ENCODE measurements at regions not wholly inside any gene's neighbourhood (a gene's known extent, or its start where the extent isn't known, plus 50 kb on each side); places are given as distances from the start of the nearest gene placed in this dataset.
"Not testable (repeated sequence)": the region's sequence is repeated elsewhere in the genome, so short reads cannot be mapped to it uniquely, and the experiment has no call there.

DNA sequence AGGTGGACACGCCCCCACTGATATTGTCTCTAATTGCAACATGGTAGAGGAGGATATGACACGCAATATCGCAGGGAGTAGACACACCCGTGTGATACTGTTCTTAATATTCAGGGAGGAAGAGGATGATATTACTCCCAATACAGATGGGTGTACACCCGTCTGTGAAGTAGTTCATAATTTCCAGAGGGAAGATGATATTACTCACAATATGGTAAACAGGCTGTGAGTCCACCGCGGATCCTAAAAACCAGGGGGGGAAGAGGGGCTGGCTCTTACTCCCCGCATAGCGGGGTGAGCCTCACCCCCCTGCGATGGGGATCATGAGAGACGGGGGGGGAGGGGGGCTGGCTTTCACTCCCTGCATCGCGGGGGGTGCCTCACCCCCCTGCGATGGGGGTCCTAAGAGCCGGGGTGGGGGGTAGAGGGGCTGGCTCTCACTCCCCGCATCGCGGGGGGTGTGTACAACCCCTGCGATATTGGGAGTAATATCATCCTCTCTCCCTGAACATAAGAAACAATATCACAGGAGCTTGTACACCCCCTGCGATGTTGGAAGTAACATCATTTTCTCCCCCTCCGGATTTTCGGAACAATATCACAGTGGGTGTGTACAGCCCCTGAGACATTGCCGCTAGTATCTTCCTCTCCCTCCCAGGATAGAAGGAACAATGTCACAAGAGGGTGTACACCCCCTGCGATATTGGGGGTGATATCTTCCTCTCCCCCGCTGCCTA is 52.2 kb upstream of the FRG2C start:
- DNase-seq: not testable (repeated sequence)
